Tibial nerve (tissue), 4 donors: ENCODE measurements at regions not wholly inside any gene's neighbourhood (a gene's known extent, or its start where the extent isn't known, plus 50 kb on each side); places are given as distances from the start of the nearest gene placed in this dataset.

Experiments
- EP300 ChIP-seq, 2 donors: sonication (generic); formaldehyde crosslinking; IDR thresholded peaks; one replicate each; pipeline ENCODE4 v1.6.1; 2017; ENCODE audit warnings: antibody characterized with exemption in 2 of 2, mild to moderate bottlenecking in 1 of 2
- POLR2A ChIP-seq, 2 donors: fragments of 450-650 bp; IDR thresholded peaks; one replicate each; pipeline ENCODE4 v1.6.1; 2017; ENCODE audit warnings: antibody characterized with exemption in 2 of 2, mild to moderate bottlenecking in 2 of 2, moderate library complexity in 2 of 2
- TF ChIP-seq, protein P1 (sequence below), 5 experiments: fragments of 200-600 bp in 3 of 5; fragments of 450-650 bp in 2 of 5; sonication (generic) in 3 of 5; IDR thresholded peaks; one replicate each; pipeline ENCODE4 v1.5.1; 2016 to 2019; ENCODE audit warnings: antibody characterized with exemption in 5 of 5, mild to moderate bottlenecking in 3 of 5, moderate library complexity in 2 of 5

DNA sequence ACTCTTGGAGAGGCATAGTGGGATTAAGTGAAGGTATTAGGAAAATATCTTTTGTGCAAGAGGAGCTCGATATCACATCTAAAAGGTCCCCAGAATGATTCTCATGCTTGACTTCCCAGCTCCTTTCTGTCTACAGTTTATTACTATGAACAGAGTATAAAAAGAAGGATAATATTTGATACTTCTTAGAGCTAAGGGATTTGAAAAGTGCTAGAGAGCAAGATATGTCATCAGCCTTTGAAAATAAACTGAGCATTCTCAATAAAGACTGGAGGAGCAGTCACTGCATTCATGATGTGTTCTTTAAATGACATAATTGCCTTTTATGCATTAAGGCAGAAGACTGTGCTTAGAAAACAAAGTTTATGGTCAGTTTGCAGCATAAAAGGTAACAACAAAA lies 543.2 kb upstream of the NRXN1 start:
- TF ChIP-seq POLR2A (IDR thresholded peaks at IDR 0.05) (no peak), EP300 (IDR thresholded peaks at IDR 0.05) (no peak)
- TF ChIP-seq, protein P1, sequence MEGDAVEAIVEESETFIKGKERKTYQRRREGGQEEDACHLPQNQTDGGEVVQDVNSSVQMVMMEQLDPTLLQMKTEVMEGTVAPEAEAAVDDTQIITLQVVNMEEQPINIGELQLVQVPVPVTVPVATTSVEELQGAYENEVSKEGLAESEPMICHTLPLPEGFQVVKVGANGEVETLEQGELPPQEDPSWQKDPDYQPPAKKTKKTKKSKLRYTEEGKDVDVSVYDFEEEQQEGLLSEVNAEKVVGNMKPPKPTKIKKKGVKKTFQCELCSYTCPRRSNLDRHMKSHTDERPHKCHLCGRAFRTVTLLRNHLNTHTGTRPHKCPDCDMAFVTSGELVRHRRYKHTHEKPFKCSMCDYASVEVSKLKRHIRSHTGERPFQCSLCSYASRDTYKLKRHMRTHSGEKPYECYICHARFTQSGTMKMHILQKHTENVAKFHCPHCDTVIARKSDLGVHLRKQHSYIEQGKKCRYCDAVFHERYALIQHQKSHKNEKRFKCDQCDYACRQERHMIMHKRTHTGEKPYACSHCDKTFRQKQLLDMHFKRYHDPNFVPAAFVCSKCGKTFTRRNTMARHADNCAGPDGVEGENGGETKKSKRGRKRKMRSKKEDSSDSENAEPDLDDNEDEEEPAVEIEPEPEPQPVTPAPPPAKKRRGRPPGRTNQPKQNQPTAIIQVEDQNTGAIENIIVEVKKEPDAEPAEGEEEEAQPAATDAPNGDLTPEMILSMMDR (IDR thresholded peaks at IDR 0.05), result no peak
